HL-60 (cell line): ENCODE measurements at regions not wholly inside any gene's neighbourhood (a gene's known extent, or its start where the extent isn't known, plus 50 kb on each side); places are given as distances from the start of the nearest gene placed in this dataset.

Experiments used
- DNase-seq, 2 experiments: peaks; one replicate each; pipeline ENCODE4 v3.0.0-alpha.2; 2010 to 2020; ENCODE audit warnings: low read depth in 1 of 2, low spot score in 1 of 2
- H3K27ac ChIP-seq: fragments of 250-450 bp; sonication (Bioruptor Pico); replicated peaks from 2 replicates; pipeline ENCODE4 v1.5.1; 2020; ENCODE audit warnings: mild to moderate bottlenecking, moderate library complexity
- H3K27me3 ChIP-seq: fragments of 250-450 bp; sonication (Bioruptor Pico); 2 replicates; pipeline ENCODE4 v1.5.1; 2021; ENCODE audit warnings: mild to moderate bottlenecking, moderate library complexity; ENCODE audit not compliant: insufficient read depth, poor library complexity, severe bottlenecking
- H3K4me3 ChIP-seq: replicated peaks from 2 replicates; pipeline ENCODE4 v1.5.1; 2011; ENCODE audit warnings: mild to moderate bottlenecking, control low read depth, low read length; ENCODE audit not compliant: insufficient read depth
- CTCF ChIP-seq: IDR thresholded peaks from one replicate; pipeline ENCODE4 v1.5.1; 2011; ENCODE audit warnings: low read length, control low read depth, inconsistent platforms; ENCODE audit not compliant: insufficient read depth
- GABPA ChIP-seq: IDR thresholded peaks from 2 replicates; pipeline ENCODE4 v1.6.1; 2012; ENCODE audit warnings: low read depth
- POLR2AphosphoS5 ChIP-seq: IDR thresholded peaks from 2 replicates; pipeline ENCODE4 v1.6.1; 2012; ENCODE audit warnings: low read depth
- REST ChIP-seq: IDR thresholded peaks from 2 replicates; pipeline ENCODE4 v1.6.1; 2012; ENCODE audit warnings: low read depth; ENCODE audit not compliant: insufficient replicate concordance
- SPI1 ChIP-seq: IDR thresholded peaks from 2 replicates; pipeline ENCODE4 v1.6.1; 2012; ENCODE audit warnings: low read depth, mild to moderate bottlenecking, borderline replicate concordance

GRCh38 chr7:41570766-41571165, 132.1 kb downstream of the INHBA start:
- no peak for DNase-seq
- Histone ChIP-seq H3K27ac (no peak overlapping the region), H3K27me3 (no peaks in the 10 kb centered on the region), H3K4me3 (no peak overlapping the region)
- TF ChIP-seq SPI1 (no peak), CTCF (no peak), REST (no peak), POLR2AphosphoS5 (no peak)

GRCh38 chr7:41568135-41568534, 134.8 kb downstream of the INHBA start:
- no peak for TF ChIP-seq SPI1
- no peak for TF ChIP-seq CTCF
- no peak for TF ChIP-seq GABPA
- TF ChIP-seq REST = no peak
- TF ChIP-seq POLR2AphosphoS5 = no peak
- H3K27me3 ChIP-seq = no peaks in the 10 kb centered on the region
- no peak overlapping the region for H3K4me3 ChIP-seq
- DNase-seq = no peak
- H3K27ac ChIP-seq = no peak overlapping the region

- 0 out of 2 replicates have a peak, but pooled peaks have one; percentile 23 for TF ChIP-seq SPI1
- TF ChIP-seq CTCF = no peak
- TF ChIP-seq GABPA = no peak
- no peak for DNase-seq
- Histone ChIP-seq H3K27me3 (no peaks in the 10 kb centered on the region), H3K27ac (no peak overlapping the region), H3K4me3 (no peak overlapping the region)
Measured at GRCh38 chr7:41567731-41568114, 135.2 kb downstream of the INHBA start.

GRCh38 chr7:41567031-41567730, 135.7 kb downstream of the INHBA start:
- TF ChIP-seq POLR2AphosphoS5 (peak; percentile 61), GABPA (no peak), REST (no peak), CTCF (no peak), SPI1 (peak; percentile 81)
- H3K27me3 ChIP-seq = no peaks in the 10 kb centered on the region
- no peak overlapping the region for H3K27ac ChIP-seq
- H3K4me3 ChIP-seq = no peak overlapping the region
- DNase-seq = peak; percentile 41 to 68
